ENCODE measurements at regions not wholly inside any gene's neighbourhood (a gene's known extent, or its start where the extent isn't known, plus 50 kb on each side); places are given as distances from the start of the nearest gene placed in this dataset.

DNA sequence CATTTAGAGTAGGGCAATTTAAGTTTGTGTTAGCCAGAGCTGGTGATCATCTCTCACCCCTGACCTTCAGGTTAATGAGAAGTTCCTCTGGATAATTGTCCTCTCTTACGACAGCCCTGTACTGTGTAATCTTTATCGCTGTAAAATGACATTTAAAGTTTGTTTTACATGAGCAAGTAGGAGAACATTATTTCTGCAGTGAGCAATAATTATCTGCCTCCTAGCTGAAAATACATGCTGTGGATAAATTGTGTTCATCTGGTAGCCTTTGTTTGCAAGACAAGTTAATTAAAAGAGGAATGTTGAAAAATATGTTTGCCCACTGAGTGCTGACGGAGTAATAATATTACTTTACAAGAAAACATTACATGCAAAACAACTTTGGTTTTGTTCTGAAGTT, 1083.8 kb upstream of the NUDT12 start:
- TF ChIP-seq POLR2AphosphoS5 (IDR thresholded peaks at IDR 0.05; ENCODE audit: low read depth, low read length), result no peak
- no peak for TF ChIP-seq SIN3A (IDR thresholded peaks at IDR 0.05; ENCODE audit: borderline replicate concordance, insufficient read depth, low read length)
- TF ChIP-seq TAF1 (IDR thresholded peaks at IDR 0.05; ENCODE audit: borderline replicate concordance, insufficient read depth, low read length), result no peak
- TF ChIP-seq, protein P1, sequence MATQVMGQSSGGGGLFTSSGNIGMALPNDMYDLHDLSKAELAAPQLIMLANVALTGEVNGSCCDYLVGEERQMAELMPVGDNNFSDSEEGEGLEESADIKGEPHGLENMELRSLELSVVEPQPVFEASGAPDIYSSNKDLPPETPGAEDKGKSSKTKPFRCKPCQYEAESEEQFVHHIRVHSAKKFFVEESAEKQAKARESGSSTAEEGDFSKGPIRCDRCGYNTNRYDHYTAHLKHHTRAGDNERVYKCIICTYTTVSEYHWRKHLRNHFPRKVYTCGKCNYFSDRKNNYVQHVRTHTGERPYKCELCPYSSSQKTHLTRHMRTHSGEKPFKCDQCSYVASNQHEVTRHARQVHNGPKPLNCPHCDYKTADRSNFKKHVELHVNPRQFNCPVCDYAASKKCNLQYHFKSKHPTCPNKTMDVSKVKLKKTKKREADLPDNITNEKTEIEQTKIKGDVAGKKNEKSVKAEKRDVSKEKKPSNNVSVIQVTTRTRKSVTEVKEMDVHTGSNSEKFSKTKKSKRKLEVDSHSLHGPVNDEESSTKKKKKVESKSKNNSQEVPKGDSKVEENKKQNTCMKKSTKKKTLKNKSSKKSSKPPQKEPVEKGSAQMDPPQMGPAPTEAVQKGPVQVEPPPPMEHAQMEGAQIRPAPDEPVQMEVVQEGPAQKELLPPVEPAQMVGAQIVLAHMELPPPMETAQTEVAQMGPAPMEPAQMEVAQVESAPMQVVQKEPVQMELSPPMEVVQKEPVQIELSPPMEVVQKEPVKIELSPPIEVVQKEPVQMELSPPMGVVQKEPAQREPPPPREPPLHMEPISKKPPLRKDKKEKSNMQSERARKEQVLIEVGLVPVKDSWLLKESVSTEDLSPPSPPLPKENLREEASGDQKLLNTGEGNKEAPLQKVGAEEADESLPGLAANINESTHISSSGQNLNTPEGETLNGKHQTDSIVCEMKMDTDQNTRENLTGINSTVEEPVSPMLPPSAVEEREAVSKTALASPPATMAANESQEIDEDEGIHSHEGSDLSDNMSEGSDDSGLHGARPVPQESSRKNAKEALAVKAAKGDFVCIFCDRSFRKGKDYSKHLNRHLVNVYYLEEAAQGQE (IDR thresholded peaks at IDR 0.05; ENCODE audit: insufficient read depth in 1 of 2, low read depth in 2 of 2, low read length in 2 of 2), result no peak

Data from PFSK-1 (cell line).